HG02885 (cell line): ENCODE measurements at regions not wholly inside any gene's neighbourhood (a gene's known extent, or its start where the extent isn't known, plus 50 kb on each side); places are given as distances from the start of the nearest gene placed in this dataset.
"Not testable (repeated sequence)": the region's sequence is repeated elsewhere in the genome, so short reads cannot be mapped to it uniquely, and the experiment has no call there.

Experiments used
- ATAC-seq: cut with Tn5 transposase; IDR thresholded peaks from one replicate; pipeline ENCODE4 v1.9.1; 2021; ENCODE audit warnings: mild to moderate bottlenecking; ENCODE audit not compliant: unreplicated experiment, poor library complexity

DNA sequence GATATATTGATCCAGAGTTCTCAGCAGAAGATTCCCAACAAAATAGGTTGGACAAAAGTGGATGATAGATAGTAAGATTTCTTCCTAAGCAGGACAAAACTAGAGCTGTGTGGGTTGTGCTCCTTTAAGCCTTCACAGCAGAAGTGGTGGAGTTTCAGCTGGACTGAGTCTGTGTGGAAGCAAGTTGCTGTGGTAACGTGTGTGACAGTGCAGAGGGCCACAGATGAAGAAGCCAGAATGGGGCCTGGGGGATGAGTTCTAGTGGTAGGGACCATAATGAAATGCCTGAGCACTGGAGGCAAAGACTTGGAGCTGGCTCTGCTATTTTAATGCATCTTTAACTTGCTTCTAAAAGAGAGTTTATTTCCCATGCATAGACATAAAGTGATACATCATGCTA, 238.7 kb upstream of the POGK start:
- ATAC-seq: no peak

DNA sequence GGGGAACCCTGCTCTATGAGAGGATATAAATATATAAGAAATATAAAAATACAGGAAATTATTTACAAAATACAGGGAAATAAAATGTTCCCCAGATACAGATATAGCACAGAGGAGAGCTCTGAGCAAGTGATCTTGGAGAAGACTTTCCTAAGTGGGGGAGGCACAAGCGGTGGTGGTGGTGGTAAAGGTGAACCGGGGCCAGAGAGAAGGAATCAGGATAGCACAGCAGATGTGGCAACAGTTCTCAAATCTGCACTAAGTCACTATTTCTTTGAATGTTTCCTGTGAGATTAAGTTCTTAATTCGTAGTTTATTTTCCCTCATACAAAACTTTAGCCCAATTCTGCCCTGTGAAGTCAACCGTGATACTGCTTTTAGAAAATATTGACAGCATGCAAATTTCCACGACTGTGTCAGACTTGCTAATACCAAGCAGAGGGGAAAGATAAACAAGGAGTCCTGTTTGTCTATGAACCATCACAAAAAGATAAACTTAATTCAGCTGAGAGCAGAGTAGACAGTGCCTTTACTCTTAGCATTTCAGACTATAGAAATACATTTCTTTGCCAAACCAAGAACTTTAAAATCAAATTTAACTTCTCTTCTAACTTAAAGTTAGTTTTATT, 237.5 kb upstream of the POGK start:
- ATAC-seq: no peak

DNA sequence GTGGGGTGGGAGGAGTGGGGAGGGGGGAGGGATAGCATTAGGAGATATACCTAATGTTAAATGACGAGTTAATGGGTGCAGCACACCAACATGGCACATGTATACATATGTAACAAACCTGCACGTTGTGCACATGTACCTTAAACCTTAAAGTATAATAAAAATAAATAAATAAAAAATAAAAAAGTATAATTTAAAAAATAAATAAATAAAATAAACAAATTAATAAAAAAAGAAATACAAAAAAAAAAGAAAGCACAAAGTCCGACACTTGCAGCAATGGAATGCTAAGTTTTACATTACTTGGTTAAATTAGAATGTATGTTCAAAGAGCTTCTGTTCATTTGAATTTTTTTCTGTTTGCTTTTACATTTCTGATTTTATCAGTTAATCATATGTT, 236.5 kb upstream of the POGK start:
- not testable (repeated sequence) for ATAC-seq

DNA sequence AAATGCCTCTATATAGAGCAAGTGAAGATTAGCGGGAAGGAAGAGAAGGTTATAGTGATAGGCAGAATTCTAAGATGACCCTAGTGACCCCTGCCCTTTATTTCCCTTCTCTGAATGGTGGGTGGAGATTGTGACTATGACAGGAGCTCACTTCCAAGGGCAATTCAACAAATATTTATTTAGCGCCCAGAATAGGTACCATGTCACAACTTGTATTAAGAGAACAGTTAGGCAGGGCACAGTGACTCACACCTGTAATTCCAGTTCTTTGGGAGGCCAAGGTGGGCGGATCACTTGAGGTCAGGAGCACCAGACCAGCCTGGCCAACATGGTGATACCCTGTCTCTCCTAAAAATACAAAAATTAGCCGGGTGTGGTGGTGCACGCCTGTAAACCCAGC, 236.0 kb upstream of the POGK start:
- no peak for ATAC-seq

DNA sequence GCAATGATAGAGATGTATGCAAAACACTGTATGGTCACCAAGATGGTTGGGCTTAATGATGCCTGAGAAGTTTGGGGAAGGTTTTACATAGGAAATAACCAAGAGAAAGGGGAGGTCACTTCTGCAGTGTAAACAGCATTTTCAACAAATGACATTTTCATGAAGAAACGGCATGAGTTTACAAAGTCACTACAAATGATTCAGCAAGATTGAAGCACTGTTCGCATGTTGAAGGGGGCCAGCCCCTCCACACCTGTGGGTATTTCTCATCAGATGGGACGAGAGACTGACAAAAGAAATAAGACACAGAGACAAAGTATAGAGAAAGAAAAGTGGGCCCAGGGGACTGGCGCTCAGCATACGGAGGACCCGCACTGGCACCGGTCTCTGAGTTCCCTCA, 234.1 kb upstream of the POGK start:
- no peak for ATAC-seq

DNA sequence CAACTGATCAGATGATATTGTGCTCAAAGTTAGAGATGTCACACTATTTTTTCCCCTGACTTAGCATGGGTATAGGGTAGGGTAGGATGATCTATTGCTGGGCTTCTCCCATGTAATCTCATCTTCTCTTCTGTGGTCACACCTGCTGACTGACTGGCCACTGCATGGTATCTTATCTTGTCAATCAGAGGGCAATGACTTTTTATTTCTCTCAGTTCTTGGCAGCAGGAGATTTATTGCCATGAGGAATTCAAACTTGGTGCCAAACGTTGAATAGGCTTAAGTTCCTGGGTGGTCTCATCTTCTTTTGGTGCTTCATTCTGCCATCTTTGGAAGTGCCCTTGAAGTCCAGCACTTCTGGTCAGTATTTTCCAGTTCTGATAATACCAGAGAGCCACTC, 226.4 kb upstream of the POGK start:
- ATAC-seq: no peak

DNA sequence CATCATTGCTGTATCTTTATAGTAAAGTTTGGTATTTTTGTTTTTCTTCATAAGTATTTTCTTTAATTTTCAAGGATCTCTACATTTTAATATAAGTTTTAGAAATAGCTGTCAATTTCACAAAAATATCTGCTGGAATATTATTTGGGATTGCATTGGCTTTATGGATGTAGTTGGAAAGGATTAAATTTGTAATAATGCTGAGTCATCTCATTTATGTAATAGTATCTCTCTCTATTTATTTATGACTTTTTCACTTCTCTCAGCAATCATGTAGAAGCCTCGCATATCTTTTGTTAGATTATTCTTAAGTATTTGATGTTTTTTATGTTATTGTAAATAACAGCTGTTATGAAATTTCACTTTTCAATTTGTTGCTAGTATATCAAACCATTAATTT, 223.1 kb upstream of the POGK start:
- no peak for ATAC-seq

DNA sequence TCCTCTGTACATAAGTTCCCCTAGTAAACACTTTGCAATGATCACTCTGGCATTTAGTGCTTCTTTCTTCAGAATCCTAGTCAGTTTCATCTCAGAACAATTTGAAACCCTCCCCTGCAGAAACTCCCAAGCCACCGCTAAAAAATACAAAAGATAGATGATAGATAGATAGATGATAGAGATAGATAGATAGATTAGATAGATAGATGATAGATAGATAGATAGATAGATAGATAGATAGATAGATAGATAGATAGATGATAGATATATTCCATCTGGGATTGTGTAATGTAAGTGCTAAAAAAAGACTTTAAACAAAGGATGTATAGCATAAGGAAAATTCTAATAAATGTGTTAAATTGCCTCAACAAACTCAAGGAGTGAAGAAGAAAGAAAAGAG, 212.6 kb upstream of the POGK start:
- ATAC-seq: no peak

DNA sequence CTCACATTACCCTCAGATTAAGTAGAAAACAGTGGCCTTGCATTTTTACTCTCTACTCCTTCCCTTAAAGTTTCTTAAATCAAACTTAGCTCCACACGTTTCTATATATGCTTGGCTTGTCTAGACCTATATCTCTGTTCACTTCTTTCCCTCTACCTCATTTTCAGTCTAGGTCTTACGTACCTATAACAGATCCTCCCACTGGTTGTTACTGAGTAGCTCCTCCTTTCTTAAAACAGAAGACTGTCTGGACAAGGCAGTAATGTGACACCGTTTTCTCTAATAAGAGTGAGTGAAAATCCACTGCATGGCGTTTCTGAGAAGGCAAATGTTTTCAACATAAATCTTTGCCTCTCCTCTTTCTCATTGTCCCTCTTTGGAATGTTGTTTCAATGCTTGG, 211.7 kb upstream of the POGK start:
- no peak for ATAC-seq

DNA sequence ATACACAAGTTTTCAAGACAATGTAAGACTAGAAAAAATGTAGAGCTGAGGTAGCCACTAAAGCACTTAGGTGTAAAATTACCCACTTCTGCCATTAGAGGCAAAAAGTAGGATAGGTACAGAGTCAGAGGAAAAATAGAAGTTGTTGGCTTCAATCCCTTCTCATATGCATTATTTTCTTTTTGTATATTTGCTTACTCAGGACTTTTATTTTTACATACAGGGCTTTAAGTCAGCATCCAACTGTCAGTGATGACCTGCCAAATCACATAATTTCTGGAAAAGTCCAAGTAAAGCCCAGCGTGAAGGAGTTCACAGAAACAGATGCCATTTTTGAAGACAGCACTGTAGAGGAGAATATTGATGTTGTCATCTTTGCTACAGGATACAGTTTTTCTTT, 211.0 kb upstream of the POGK start:
- ATAC-seq: no peak

DNA sequence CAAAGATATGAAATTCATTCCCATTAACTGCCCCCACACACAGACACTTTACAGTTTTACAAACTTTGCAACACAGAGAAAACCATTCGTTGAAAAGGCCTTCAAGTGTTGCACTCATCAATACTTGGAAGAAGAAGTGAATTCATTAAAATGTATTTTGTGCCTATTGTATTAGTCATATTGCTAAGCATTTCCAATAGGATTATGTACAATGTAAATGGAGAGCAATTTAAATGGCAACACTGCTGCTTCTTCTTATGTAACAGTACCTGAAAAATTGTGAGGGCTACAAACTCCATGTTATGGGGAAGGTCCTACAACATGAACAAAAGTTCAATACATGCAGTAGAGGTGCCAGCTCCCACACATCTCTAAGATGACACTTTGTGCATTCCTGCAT, 209.3 kb upstream of the POGK start:
- no peak for ATAC-seq

DNA sequence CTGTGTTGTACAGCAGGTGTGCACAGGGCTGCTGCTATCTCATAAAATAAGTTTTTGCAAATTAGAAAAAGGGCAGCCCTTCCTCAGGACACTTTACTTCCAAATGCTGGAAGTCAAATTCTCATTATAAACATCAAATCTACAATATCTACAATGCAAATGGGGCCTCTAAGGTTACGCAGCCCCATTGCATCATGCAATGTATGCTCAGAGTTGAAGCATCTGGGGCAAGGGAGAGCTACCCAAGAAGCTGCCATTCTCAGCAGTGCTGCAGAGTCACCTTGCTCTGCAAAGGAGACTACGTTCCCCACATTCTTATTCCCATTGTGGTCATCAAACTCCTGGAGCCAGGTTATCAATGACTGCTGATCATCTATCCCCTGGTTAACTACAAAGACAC, 208.9 kb upstream of the POGK start:
- ATAC-seq: no peak

DNA sequence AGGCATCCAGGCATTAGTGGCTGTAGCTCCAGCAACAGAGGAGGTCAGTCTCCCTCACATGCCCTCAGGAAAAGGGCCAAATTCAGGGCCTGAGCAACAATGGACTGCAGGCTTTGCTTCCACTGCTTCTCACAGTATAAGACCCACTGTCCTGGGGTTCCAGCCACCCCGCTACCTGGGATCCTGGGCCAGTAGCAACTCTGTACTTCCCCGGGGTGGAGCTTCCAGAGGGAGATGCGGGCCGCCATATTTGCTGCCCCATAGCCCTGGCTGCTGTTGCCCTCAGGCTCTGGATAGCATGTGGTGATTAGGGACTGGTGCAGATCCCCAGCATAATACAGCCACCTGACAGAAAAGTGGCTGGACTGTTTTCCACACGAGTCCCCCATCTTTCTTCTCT, 201.1 kb upstream of the POGK start:
- no peak for ATAC-seq

DNA sequence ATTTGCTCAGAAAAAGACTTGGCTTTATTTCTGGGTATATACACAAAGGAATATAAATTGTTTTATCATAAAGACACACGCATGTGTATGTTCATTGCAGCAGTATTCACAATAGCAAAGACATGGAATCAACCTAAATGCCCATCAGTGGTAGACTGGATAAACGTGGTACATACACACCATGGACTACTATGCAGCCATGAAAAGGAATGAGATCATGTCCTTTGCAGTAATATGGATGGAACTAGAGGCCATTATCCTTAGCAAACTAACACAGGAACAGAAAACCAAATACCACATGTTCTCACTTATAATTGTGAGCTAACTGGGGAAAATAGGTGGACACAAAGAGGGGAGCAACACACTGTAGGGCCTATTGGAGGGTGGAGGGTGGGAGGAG, 182.0 kb upstream of the POGK start:
- not testable (repeated sequence) for ATAC-seq

DNA sequence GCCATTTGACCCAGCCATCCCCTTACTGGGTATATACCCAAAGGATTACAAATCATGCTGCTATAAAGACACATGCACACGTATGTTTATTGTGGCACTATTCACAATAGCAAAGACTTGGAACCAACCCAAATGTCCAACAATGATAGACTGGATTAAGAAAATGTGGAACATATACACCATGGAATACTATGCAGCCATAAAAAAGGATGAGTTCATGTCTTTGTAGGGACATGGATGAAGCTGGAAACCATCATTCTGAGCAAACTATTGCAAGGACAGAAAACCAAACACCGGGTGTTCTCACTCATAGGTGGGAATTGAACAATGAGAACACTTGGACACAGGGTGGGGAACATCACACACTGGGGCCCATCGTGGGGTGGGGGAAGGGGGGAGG, 172.5 kb upstream of the POGK start:
- not testable (repeated sequence) for ATAC-seq

DNA sequence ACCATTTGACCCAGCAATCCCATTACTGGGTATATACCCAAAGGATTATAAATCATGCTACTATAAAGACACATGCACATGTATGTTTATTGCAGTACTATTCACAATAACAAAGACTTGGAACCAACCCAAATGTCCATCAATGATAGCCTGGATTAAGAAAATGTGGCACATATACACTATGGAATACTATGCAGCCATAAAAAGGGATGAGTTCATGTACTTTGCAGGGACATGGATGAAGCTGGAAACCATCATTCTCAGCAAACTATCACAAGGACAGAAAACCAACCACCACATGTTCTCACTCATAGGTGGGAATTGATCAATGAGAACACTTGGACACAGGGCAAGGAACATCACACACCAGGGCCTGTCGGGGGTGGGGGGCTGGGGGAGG, 171.7 kb upstream of the POGK start:
- not testable (repeated sequence) for ATAC-seq

DNA sequence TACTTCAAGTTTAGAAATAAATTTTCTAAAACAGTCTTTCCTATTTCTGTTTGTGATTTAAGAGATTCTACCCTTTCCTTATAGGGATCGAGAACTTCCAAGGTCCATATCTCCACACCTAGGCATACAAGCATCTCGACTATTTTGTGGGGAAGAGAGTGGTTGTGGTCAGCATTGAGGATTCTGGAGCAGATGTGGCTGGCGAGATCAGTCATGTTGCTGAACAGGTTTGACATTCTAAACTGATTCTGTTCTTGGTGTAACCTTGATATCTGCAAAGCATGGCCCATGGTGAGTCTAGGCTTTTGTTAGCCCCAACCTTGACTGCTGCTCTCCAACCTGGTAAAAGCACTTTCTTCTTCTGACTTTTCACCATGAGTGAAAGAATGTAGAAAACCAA, 167.6 kb upstream of the POGK start:
- ATAC-seq: no peak

DNA sequence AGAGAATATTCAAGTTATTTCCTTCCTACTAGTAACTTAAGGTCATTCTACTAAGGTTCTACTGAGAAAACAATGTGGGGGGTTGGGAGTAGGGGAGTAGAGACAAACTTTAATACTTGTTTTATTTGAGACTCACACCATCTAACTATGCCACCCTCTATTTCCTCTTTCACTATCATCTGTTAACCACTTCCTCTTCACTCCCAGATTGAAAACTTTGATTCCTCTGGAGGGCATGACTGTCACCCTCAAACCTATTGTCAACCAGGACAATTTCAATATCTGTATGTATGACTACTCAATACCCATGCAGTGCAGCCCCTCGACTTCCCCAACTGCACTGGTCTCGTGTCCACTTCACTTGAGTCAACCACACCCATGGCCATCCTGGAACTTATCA, 165.6 kb upstream of the POGK start:
- ATAC-seq: no peak

DNA sequence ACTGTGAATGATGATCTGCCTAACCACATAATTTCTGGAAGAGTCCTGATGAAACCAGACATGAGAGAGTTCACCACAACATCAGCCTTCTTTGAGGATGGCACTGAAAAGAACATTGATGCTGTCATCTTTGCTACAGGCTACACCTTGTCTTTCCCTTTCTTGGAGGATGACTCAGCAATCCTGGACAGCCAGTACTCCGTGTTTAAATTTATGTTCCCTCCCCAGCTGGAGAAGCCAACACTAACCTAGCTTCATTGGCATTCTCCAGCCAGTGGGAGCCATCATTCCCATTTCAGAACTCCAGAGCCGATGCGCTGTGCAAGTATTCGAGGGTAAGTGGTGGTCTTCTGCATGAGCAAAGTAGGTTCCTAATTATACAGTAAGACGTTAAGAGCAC, 164.1 kb upstream of the POGK start:
- no peak for ATAC-seq

DNA sequence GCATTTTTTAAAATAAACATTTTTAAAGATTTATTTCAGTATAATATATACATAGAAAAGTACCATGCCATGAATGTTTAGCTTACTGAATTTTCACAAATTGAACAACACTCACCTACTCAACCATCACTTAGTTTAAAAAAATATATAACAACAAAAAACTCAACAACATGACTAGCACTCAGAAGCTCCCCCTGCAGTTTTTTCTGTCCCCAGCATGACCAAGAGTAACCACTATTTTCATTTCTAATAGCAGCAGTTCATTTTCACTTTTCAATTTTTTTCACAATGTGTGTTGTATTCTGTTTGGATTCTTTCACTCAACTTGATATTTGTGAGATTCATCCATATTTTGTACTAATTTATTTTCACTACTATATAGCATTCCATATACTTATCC, 162.3 kb upstream of the POGK start:
- ATAC-seq: no peak

DNA sequence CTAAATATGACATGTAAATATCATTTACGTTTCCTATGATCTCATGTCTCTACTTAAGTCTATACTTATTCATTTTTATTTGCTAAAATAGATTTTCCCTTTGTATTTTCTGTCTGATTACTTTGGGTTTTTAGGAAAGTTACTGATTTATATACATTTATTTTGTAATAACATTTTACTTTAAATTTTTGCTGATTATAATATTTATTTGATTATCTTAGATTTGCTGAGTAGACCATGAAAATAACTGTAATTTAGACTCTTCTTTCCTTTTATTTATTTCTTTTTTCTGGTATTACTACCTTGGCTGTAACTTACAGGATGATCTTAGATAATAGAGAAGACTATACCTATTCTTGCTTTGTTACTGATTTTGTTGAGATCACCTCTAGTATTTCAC, 159.9 kb upstream of the POGK start:
- ATAC-seq: no peak

DNA sequence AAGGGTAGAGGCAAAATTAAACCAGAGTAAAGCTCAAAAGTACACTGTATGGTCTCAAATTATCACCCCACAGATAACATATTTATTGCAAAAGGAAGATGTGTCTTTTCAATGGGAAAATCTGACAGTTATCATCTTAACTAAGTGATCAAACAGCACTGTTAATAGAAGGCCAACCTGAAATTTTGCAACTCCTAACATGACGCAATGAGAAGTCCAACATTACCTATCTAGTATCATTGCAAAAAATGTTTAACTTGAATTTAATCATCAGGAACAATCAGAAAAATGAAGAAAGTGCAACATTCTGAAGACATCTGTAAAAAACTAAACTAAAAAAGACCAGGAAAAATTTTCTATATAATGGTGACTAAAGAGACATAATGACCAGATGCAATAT, 156.7 kb upstream of the POGK start:
- ATAC-seq: no peak

DNA sequence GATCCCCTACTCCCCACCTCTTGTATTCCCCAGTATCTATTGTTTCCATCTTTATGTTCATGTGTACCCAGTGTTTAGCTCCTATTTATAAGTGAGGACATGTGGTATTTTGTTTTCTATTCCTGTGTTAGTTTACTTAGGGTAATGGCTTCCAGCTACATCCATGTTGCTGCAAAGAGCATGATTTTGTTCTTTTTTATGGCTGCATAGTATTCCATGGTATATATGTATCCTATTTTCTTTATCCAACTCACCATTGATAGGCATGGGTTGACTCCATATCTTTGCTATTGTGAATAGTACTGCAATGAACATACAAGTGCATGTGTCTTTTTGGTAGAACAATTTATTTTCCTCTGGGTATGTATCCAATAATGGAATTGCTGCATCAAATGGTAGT, 154.6 kb upstream of the POGK start:
- not testable (repeated sequence) for ATAC-seq
